ENCODE measurements at regions not wholly inside any gene's neighbourhood (a gene's known extent, or its start where the extent isn't known, plus 50 kb on each side); places are given as distances from the start of the nearest gene placed in this dataset.

DNA sequence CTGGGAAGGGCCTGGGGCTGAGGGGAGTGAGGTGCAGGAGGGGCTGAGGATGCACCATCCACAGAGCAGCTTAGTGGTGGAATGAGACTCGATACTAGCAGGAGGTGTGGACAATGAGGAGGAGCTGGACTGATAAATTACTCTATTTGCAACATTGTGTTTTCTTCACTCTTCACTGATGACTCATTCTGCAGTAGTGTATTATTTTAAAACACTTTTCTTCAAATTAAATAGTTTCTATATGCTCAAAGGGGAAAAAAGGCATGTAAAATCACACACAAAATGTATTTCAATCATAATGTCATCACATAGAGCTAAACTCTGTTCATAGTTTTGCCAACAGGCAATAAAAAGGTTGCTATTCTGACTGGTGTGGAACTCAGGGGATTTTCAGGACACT, 467.0 kb upstream of the CTSO start:
- H3K4me2 ChIP-seq (ENCODE audit: low read length), result no peak overlapping the region
- H3K4me1 ChIP-seq, result no peaks in the 10 kb centered on the region
- H3K27ac ChIP-seq, result no peak overlapping the region
- TF ChIP-seq, protein P1, sequence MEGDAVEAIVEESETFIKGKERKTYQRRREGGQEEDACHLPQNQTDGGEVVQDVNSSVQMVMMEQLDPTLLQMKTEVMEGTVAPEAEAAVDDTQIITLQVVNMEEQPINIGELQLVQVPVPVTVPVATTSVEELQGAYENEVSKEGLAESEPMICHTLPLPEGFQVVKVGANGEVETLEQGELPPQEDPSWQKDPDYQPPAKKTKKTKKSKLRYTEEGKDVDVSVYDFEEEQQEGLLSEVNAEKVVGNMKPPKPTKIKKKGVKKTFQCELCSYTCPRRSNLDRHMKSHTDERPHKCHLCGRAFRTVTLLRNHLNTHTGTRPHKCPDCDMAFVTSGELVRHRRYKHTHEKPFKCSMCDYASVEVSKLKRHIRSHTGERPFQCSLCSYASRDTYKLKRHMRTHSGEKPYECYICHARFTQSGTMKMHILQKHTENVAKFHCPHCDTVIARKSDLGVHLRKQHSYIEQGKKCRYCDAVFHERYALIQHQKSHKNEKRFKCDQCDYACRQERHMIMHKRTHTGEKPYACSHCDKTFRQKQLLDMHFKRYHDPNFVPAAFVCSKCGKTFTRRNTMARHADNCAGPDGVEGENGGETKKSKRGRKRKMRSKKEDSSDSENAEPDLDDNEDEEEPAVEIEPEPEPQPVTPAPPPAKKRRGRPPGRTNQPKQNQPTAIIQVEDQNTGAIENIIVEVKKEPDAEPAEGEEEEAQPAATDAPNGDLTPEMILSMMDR (IDR thresholded peaks at IDR 0.05), result no peak
- no peak overlapping the region for H2AFZ ChIP-seq
- no peaks in the 10 kb centered on the region for H3K27me3 ChIP-seq (ENCODE audit: control insufficient read depth, insufficient read depth, low read length)
- H3K4me3 ChIP-seq (ENCODE audit: low read depth, low read length), result no peak overlapping the region
- no peaks in the 10 kb centered on the region for H3K79me2 ChIP-seq
- no peaks in the 10 kb centered on the region for H3K9me3 ChIP-seq (ENCODE audit: control insufficient read depth, low read length)
- H3K9ac ChIP-seq, result no peak overlapping the region
- H3K36me3 ChIP-seq (ENCODE audit: control insufficient read depth, insufficient read depth, low read length), result no peaks in the 10 kb centered on the region

- Histone ChIP-seq H3K79me2 (no peaks in the 10 kb centered on the region), H3K4me2 (ENCODE audit: low read length) (no peak overlapping the region), H3K27ac (no peak overlapping the region), H3K4me3 (ENCODE audit: low read depth, low read length) (no peak overlapping the region), H3K9me3 (ENCODE audit: control insufficient read depth, low read length) (no peaks in the 10 kb centered on the region), H3K4me1 (no peaks in the 10 kb centered on the region), H3K36me3 (ENCODE audit: control insufficient read depth, insufficient read depth, low read length) (no peaks in the 10 kb centered on the region), H3K27me3 (ENCODE audit: control insufficient read depth, insufficient read depth, low read length) (no peaks in the 10 kb centered on the region), H2AFZ (no peak overlapping the region), H3K9ac (no peak overlapping the region)
- TF ChIP-seq, protein P1 (IDR thresholded peaks at IDR 0.05), result no peak
Measured at GRCh38 chr4:156419080-156419685, 465.5 kb upstream of the CTSO start.

DNA sequence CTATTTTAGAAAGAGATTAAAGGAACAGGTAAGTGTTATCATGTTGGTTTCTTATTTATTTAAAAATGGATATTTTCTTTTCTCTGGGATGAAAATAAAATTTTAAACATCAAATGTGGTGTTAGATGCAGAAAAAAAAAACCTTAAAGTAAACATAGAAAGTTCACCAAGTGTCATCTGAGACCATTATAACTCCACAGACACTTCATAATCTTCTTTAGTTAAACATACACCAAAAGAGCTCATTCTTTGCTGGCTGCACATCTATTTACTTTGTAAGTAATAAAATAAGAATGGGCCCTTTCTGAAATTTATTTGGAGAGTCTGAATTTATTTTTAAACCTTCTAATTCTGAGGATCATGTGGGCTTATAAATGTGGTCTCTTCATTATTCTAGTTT, 460.7 kb upstream of the CTSO start:
- no peaks in the 10 kb centered on the region for H3K27me3 ChIP-seq (ENCODE audit: control insufficient read depth, insufficient read depth, low read length)
- H3K27ac ChIP-seq, result no peak overlapping the region
- H3K36me3 ChIP-seq (ENCODE audit: control insufficient read depth, insufficient read depth, low read length), result no peaks in the 10 kb centered on the region
- no peak overlapping the region for H3K9ac ChIP-seq
- H3K4me1 ChIP-seq, result no peaks in the 10 kb centered on the region
- H3K9me3 ChIP-seq (ENCODE audit: control insufficient read depth, low read length), result no peaks in the 10 kb centered on the region
- no peak overlapping the region for H2AFZ ChIP-seq
- H3K79me2 ChIP-seq, result no peaks in the 10 kb centered on the region
- H3K4me2 ChIP-seq (ENCODE audit: low read length), result no peak overlapping the region
- no peak overlapping the region for H3K4me3 ChIP-seq (ENCODE audit: low read depth, low read length)
- TF ChIP-seq, protein P1 (IDR thresholded peaks at IDR 0.05), result no peak

- Histone ChIP-seq H3K27me3 (ENCODE audit: control insufficient read depth, insufficient read depth, low read length) (no peaks in the 10 kb centered on the region), H3K9ac (no peak overlapping the region), H3K4me2 (ENCODE audit: low read length) (no peak overlapping the region), H3K79me2 (no peaks in the 10 kb centered on the region), H2AFZ (no peak overlapping the region), H3K4me3 (ENCODE audit: low read depth, low read length) (no peak overlapping the region), H3K9me3 (ENCODE audit: control insufficient read depth, low read length) (no peaks in the 10 kb centered on the region), H3K4me1 (no peaks in the 10 kb centered on the region), H3K36me3 (ENCODE audit: control insufficient read depth, insufficient read depth, low read length) (no peaks in the 10 kb centered on the region), H3K27ac (no peak overlapping the region)
- TF ChIP-seq, protein P1 (IDR thresholded peaks at IDR 0.05), result no peak
Measured at GRCh38 chr4:156413239-156414135, 459.8 kb upstream of the CTSO start.

Data from parathyroid adenoma (tissue), 2 donors.